ENCODE measurements at regions not wholly inside any gene's neighbourhood (a gene's known extent, or its start where the extent isn't known, plus 50 kb on each side); places are given as distances from the start of the nearest gene placed in this dataset.

- in situ Hi-C loops (cut with HindIII; ENCODE audit: low sequenced_read_pairs), result no loop called here
- no peak for TF ChIP-seq CTCF (IDR thresholded peaks at IDR 0.05; ENCODE audit: low read depth, low read length)
Measured at GRCh38 chr9:3672399-3672798, 146.6 kb upstream of the RFX3 start.

GRCh38 chr9:3664044-3664443, 138.2 kb upstream of the RFX3 start:
- no peak for TF ChIP-seq CTCF (IDR thresholded peaks at IDR 0.05; ENCODE audit: low read depth, low read length)
- in situ Hi-C loops (cut with HindIII; ENCODE audit: low sequenced_read_pairs), result no loop called here
- DNase-seq (ENCODE audit: low read depth, low spot score), result no peak
- H3K4me3 ChIP-seq (ENCODE audit: low read depth, low read length), result no peak overlapping the region

More at GRCh38 chr9:3672399-3672798, 146.6 kb upstream of the RFX3 start:
- no peak overlapping the region for H3K4me3 ChIP-seq (ENCODE audit: low read depth, low read length)
- no peak for DNase-seq (ENCODE audit: low read depth, low spot score)

GRCh38 chr9:3662671-3663070, 136.9 kb upstream of the RFX3 start:
- no peak for TF ChIP-seq CTCF (IDR thresholded peaks at IDR 0.05; ENCODE audit: low read depth, low read length)
- in situ Hi-C loops (cut with HindIII; ENCODE audit: low sequenced_read_pairs), result no loop called here
- DNase-seq (ENCODE audit: low read depth, low spot score), result peak; percentile 21
- no peak overlapping the region for H3K4me3 ChIP-seq (ENCODE audit: low read depth, low read length)

GRCh38 chr9:3660936-3661335, 135.1 kb upstream of the RFX3 start:
- TF ChIP-seq CTCF (IDR thresholded peaks at IDR 0.05; ENCODE audit: low read depth, low read length), result no peak
- in situ Hi-C loops (cut with HindIII; ENCODE audit: low sequenced_read_pairs), result no loop called here
- no peak for DNase-seq (ENCODE audit: low read depth, low spot score)
- H3K4me3 ChIP-seq (ENCODE audit: low read depth, low read length), result no peak overlapping the region

GRCh38 chr9:3659647-3660046, 133.8 kb upstream of the RFX3 start:
- no peak for TF ChIP-seq CTCF (IDR thresholded peaks at IDR 0.05; ENCODE audit: low read depth, low read length)
- no peak for DNase-seq (ENCODE audit: low read depth, low spot score)
- in situ Hi-C loops (cut with HindIII; ENCODE audit: low sequenced_read_pairs), result no loop called here
- H3K4me3 ChIP-seq (ENCODE audit: low read depth, low read length), result no peak overlapping the region

GRCh38 chr9:3658964-3659363, 133.2 kb upstream of the RFX3 start:
- no peak for TF ChIP-seq CTCF (IDR thresholded peaks at IDR 0.05; ENCODE audit: low read depth, low read length)
- H3K4me3 ChIP-seq (ENCODE audit: low read depth, low read length), result no peak overlapping the region
- no peak for DNase-seq (ENCODE audit: low read depth, low spot score)
- in situ Hi-C loops (cut with HindIII; ENCODE audit: low sequenced_read_pairs), result no loop called here

- no peak for TF ChIP-seq CTCF (IDR thresholded peaks at IDR 0.05; ENCODE audit: low read depth, low read length)
- in situ Hi-C loops (cut with HindIII; ENCODE audit: low sequenced_read_pairs), result no loop called here
Measured at GRCh38 chr9:3656224-3656623, 130.4 kb upstream of the RFX3 start.

More at GRCh38 chr9:3656224-3656623, 130.4 kb upstream of the RFX3 start:
- DNase-seq (ENCODE audit: low read depth, low spot score), result no peak
- H3K4me3 ChIP-seq (ENCODE audit: low read depth, low read length), result no peak overlapping the region

All from astrocyte of the spinal cord (primary cell).